RWPE1 (cell line): ENCODE measurements at regions not wholly inside any gene's neighbourhood (a gene's known extent, or its start where the extent isn't known, plus 50 kb on each side); places are given as distances from the start of the nearest gene placed in this dataset.
A peak's percentile ranks its signal among the peaks of the same experiment; 100 is the strongest.

ENCODE experiments used
- CTCF ChIA-PET: fragments of 350-600 bp; sonication (Branson Sonifier 250); formaldehyde crosslinking; extraction: SDS; loops from one replicate; lab custom pipeline; 2021; lab: Yijun Ruan, JAX
- POLR2A ChIA-PET: fragments of 400-600 bp; formaldehyde crosslinking; extraction: SDS; loops from one replicate; lab custom pipeline; 2020; ENCODE audit warnings: antibody characterized with exemption; ENCODE audit not compliant: low non-redundant PET; lab: Yijun Ruan, JAX
- DNase-seq: peaks from one replicate; pipeline ENCODE4 v3.0.0; 2012; ENCODE audit warnings: low spot score
- H3K27ac ChIP-seq: fragments of 450-650 bp; 2 replicates; pipeline ENCODE4 v1.5.1; 2017
- TF ChIP-seq, protein P1 (sequence below): fragments of 450-650 bp; conservative IDR thresholded peaks from 2 replicates; pipeline ENCODE4 v1.5.1; 2017; ENCODE audit warnings: low read depth, mild to moderate bottlenecking

DNA sequence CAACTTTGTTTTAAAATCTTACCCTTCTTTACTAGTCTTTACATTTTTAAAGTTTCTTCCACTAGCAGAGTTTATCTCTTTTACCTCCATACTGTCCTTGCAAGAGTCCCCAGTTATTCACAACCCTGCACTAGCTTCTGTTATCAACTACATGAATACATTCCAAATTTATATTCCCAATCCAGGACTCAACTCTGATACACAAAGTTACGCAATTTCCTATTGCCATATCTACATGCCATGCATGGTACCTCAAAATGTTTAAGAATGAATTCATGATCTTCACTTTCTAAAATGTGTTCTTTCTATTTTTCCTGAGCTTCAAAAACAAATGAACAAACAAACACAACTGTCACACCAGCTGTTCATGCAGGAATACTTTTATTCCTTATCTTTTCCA is 668.7 kb downstream of the CDH18 start:
- POLR2A ChIA-PET: no interaction called here
- no peak overlapping the region for H3K27ac ChIP-seq
- CTCF ChIA-PET: no interaction called here
- TF ChIP-seq, protein P1, sequence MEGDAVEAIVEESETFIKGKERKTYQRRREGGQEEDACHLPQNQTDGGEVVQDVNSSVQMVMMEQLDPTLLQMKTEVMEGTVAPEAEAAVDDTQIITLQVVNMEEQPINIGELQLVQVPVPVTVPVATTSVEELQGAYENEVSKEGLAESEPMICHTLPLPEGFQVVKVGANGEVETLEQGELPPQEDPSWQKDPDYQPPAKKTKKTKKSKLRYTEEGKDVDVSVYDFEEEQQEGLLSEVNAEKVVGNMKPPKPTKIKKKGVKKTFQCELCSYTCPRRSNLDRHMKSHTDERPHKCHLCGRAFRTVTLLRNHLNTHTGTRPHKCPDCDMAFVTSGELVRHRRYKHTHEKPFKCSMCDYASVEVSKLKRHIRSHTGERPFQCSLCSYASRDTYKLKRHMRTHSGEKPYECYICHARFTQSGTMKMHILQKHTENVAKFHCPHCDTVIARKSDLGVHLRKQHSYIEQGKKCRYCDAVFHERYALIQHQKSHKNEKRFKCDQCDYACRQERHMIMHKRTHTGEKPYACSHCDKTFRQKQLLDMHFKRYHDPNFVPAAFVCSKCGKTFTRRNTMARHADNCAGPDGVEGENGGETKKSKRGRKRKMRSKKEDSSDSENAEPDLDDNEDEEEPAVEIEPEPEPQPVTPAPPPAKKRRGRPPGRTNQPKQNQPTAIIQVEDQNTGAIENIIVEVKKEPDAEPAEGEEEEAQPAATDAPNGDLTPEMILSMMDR: no peak
- no peak for DNase-seq

DNA sequence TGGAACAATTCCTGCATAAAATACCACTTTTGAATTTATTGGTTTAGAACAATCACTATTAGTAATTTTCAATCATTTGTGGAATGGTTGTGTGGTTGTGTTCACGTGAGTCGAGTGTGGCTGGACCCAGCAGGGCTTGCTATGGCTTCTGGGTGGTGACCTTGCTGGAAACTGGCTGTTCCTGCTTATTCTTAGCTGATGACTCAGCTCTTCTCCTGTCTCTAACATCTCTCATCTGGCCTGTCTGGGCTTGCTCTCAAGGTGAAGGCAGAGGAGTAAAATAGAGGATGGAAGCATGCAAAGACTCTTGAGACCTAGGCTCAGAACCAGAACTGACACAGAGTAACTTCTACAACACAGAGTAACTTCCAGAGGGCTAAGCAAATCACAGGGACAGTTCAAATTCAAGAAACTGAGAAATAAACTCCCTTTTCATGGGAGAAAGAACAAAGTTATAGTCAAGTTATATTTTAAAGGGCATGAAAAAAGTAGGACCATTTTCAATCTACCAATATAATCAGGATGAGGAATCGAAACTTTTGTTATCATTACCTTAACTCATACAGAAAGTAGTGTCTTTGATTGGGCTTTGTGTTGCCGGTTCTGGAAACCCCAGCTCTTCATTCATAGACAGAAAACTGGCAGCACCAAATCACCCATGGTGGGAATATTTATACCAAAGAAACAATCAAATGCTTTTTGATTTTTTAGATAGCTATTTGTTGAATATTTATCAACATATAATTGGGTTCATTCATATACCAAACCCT is 665.1 kb downstream of the CDH18 start:
- TF ChIP-seq, protein P1: no peak
- peak overlapping the region; percentile 50 for H3K27ac ChIP-seq
- POLR2A ChIA-PET: interaction anchor here (0.6 kb wide), 1 partner anchor 412 kb away, joined by 4 read pairs; no protein-coding TSS in a partner anchor
- CTCF ChIA-PET: no interaction called here
- DNase-seq: peak; percentile 79

DNA sequence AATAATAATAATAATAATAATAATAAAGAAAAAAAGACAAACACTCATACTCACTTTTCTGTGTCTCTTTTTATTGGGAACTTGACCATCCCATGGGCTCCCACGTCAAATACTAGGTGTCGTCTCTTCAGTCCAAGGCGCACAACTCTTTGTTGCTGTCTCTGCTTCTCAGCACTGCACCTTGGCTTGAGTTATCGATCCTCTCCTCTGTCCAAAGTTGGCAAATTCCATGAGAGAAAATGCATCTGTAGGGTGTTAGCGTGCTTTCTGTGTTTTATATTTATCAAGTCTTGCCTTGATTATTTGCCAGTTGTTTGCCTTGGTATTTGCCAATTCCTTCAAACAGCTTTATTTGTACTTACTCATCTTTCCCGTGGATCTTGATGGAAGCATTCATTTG is 653.7 kb downstream of the CDH18 start:
- ChIA-PET CTCF (no interaction called here), POLR2A (no interaction called here)
- no peak overlapping the region for H3K27ac ChIP-seq
- TF ChIP-seq, protein P1: no peak
- no peak for DNase-seq

DNA sequence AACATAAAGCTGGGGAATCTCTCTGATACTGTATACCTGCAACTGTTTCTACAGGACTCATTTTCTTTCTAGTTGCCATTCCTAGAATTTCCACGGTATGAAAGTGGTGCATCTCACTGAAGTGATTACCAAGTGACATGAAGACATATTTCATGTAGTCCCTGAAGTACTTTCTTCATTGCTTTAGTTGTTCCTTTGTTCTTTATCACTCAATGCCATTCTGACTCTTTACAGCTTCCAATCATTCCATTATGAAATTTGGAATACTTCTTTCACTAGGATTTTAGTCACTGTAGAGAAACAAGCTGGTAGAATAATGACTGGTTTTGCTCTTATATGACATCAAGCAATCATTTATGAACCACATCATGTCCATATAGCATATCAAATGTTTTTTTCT is 645.1 kb downstream of the CDH18 start:
- CTCF ChIA-PET: no interaction called here
- TF ChIP-seq, protein P1: no peak
- no peak for DNase-seq
- H3K27ac ChIP-seq: no peak overlapping the region
- POLR2A ChIA-PET: no interaction called here

DNA sequence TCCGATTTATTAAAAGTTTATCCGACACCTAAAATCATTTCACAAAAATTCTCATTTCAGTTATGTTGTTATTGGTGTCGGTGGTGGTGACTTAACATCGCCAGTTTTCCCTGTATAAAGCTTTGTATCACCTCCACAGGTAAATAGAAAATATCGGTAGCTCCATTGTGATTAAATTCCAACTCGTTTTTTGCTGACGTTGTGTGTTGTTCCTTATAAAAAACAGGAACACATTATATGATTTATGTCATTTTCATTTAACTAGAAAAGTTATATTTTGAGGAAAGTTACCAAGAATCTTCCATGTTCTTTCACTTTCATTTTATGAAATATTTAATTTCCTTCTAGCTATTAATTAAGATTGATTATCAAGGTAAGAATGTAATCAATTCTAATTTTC is 635.9 kb downstream of the CDH18 start:
- H3K27ac ChIP-seq: no peak overlapping the region
- ChIA-PET POLR2A (no interaction called here), CTCF (interaction anchor here (0.6 to 1.2 kb wide), 2 partner anchors 133 to 138 kb away, joined by 4 read pairs; no protein-coding TSS in a partner anchor)
- TF ChIP-seq, protein P1: no peak
- no peak for DNase-seq

DNA sequence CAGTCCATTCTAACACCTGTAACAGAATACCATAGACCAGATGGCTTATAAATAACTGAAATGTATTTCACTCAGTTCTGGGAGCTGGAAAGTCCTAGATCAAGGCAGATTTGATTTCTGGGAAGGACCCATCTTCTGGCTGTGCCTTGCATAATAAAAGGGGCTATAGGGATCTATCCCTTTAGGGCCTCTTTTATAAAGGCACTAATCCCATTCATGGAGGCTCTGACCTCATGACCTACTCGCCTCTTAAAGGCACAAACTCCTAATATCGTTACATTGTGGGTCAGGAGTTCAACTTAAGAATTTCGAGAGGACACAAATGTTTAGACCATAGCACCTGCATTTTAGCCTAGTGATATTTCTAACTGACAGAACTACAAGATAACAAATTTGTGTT is 619.0 kb downstream of the CDH18 start:
- ChIA-PET POLR2A (no interaction called here), CTCF (interaction anchor here (0.6 kb wide), 1 partner anchor 574 kb away, joined by 3 read pairs; no protein-coding TSS in a partner anchor)

More for the DNA sequence above, 619.0 kb downstream of the CDH18 start:
- DNase-seq: no peak
- H3K27ac ChIP-seq: no peak overlapping the region
- TF ChIP-seq, protein P1: no peak
